H1 (cell line): ENCODE measurements at regions not wholly inside any gene's neighbourhood (a gene's known extent, or its start where the extent isn't known, plus 50 kb on each side); places are given as distances from the start of the nearest gene placed in this dataset.

Experiments
- CTCF ChIA-PET: fragments of 300-600 bp; sonication (Branson Sonifier 250); formaldehyde crosslinking; loops from one replicate; lab custom pipeline; 2021; ENCODE audit not compliant: partially characterized antibody; lab: Charles Lee
- POLR2A ChIA-PET: fragments of 300-600 bp; sonication (Branson Sonifier 250); formaldehyde crosslinking; loops from one replicate; lab custom pipeline; 2021; ENCODE audit warnings: inconsistent platforms; ENCODE audit not compliant: partially characterized antibody; lab: Charles Lee
- DNase-seq, 2 experiments: peaks; one replicate each; pipeline versions ENCODE4 v3.0.0 to v3.0.0-alpha.2; 2010 to 2022; ENCODE audit warnings: low spot score in 2 of 2, low read depth in 1 of 2, mixed read lengths in 1 of 2
- FAIRE-seq: peaks from 2 replicates; lab custom pipeline; 2011; peaks lifted over from hg19 to GRCh38; lab: Jason Lieb, UNC
- H2AFZ ChIP-seq: 2 replicates; pipeline ENCODE4 v1.8.1; 2012; ENCODE audit warnings: low read length, inconsistent platforms
- H2AK5ac ChIP-seq: 2 replicates; pipeline ENCODE4 v1.6.1; 2013; ENCODE audit warnings: low read depth, low read length
- H2BK120ac ChIP-seq: replicated peaks from 2 replicates; pipeline ENCODE3; 2013; ENCODE audit warnings: low read depth, low read length, inconsistent platforms
- H2BK12ac ChIP-seq: 2 replicates; pipeline ENCODE4 v1.6.1; 2013; ENCODE audit warnings: low read depth, low read length
- H2BK15ac ChIP-seq: 2 replicates; pipeline ENCODE4 v1.6.1; 2013; ENCODE audit warnings: low read length
- H2BK20ac ChIP-seq: 2 replicates; pipeline ENCODE4 v1.6.1; 2013; ENCODE audit warnings: low read length
- H2BK5ac ChIP-seq: 2 replicates; pipeline ENCODE4 v1.6.1; 2013; ENCODE audit warnings: low read depth, low read length
- H3K14ac ChIP-seq: 2 replicates; pipeline ENCODE4 v1.6.1; 2013; ENCODE audit warnings: inconsistent platforms; ENCODE audit not compliant: insufficient read length
- H3K18ac ChIP-seq: 2 replicates; pipeline ENCODE4 v1.6.1; 2013; ENCODE audit warnings: low read length; ENCODE audit errors: extremely low read depth
- H3K23ac ChIP-seq: 2 replicates; pipeline ENCODE4 v1.6.1; 2013; ENCODE audit warnings: inconsistent platforms; ENCODE audit not compliant: insufficient read length
- H3K23me2 ChIP-seq: 2 replicates; pipeline ENCODE4 v1.6.1; 2013; ENCODE audit warnings: low read depth, low read length
- H3K27ac ChIP-seq: 2 replicates; pipeline ENCODE4 v1.6.1; 2011; ENCODE audit warnings: low read depth, low read length, inconsistent platforms
- H3K27me3 ChIP-seq, 4 experiments: replicated peaks in 1 of 4; 1 replicate in 1 of 4; 2 replicates in 3 of 4; pipeline versions ENCODE4 v1.6.1 to v1.8.1; 2011 to 2013; ENCODE audit warnings: low read length in 3 of 4, mild to moderate bottlenecking in 3 of 4, inconsistent platforms in 2 of 4, mixed read lengths in 2 of 4, moderate library complexity in 1 of 4; ENCODE audit not compliant: control insufficient read depth in 3 of 4, insufficient read depth in 3 of 4; ENCODE audit errors: extremely low read depth in 1 of 4
- H3K36me3 ChIP-seq, 4 experiments: 2 replicates each; pipeline versions ENCODE4 v1.6.1 to v1.8.1; 2011 to 2013; ENCODE audit warnings: mild to moderate bottlenecking in 4 of 4, low read length in 3 of 4, moderate library complexity in 2 of 4, control low read depth in 1 of 4, inconsistent platforms in 1 of 4; ENCODE audit not compliant: insufficient read depth in 4 of 4, control insufficient read depth in 2 of 4
- H3K4ac ChIP-seq: replicated peaks from 2 replicates; pipeline ENCODE3; 2013; ENCODE audit warnings: low read length, low read depth, mixed read lengths, inconsistent platforms; ENCODE audit not compliant: insufficient read length
- H3K4me1 ChIP-seq, 4 experiments: replicated peaks in 1 of 4; 1 replicate in 1 of 4; 2 replicates in 3 of 4; pipeline versions ENCODE4 v1.6.1 to v1.8.1; 2011 to 2013; ENCODE audit warnings: low read length in 3 of 4, inconsistent platforms in 2 of 4, mixed read lengths in 1 of 4; ENCODE audit not compliant: insufficient read depth in 4 of 4, control insufficient read depth in 3 of 4
- H3K4me2 ChIP-seq, 2 experiments: 2 replicates each; pipeline versions ENCODE4 v1.6.1 to v1.8.1; 2011 to 2013; ENCODE audit warnings: low read depth in 2 of 2, low read length in 2 of 2, control low read depth in 1 of 2, inconsistent platforms in 1 of 2, mild to moderate bottlenecking in 1 of 2; ENCODE audit not compliant: insufficient read depth in 1 of 2
- H3K4me3 ChIP-seq, 4 experiments: fragments of 200-600, 300-600 bp in 1 of 4; sonication (generic), shearing (Covaris generic), sonication (Bioruptor Twin) in 1 of 4; 2 replicates each; pipeline versions ENCODE4 v1.5.1 to v1.8.1; 2011 to 2016; ENCODE audit warnings: low read length in 4 of 4, low read depth in 3 of 4, control low read depth in 2 of 4, inconsistent platforms in 2 of 4, mild to moderate bottlenecking in 2 of 4, mixed read lengths in 1 of 4, moderate library complexity in 1 of 4; ENCODE audit not compliant: insufficient read depth in 2 of 4; ENCODE audit errors: extremely low read depth in 1 of 4
- H3K56ac ChIP-seq: replicated peaks from 2 replicates; pipeline ENCODE3; 2013; ENCODE audit warnings: low read depth, mild to moderate bottlenecking, mixed read lengths, low read length, inconsistent platforms; ENCODE audit not compliant: insufficient read length
- H3K79me1 ChIP-seq: 2 replicates; pipeline ENCODE4 v1.6.1; 2013; ENCODE audit warnings: low read depth, low read length, control low read depth
- H3K79me2 ChIP-seq, 2 experiments: 2 replicates each; pipeline versions ENCODE4 v1.6.1 to v1.8.1; 2012 to 2013; ENCODE audit warnings: low read length in 2 of 2, mild to moderate bottlenecking in 2 of 2, inconsistent platforms in 1 of 2; ENCODE audit not compliant: insufficient read depth in 2 of 2, control insufficient read depth in 1 of 2
- H3K9ac ChIP-seq, 4 experiments: replicated peaks in 1 of 4; 1 replicate in 1 of 4; 2 replicates in 3 of 4; pipeline versions ENCODE4 v1.6.1 to v1.8.1; 2011 to 2013; ENCODE audit warnings: low read depth in 3 of 4, low read length in 3 of 4, control low read depth in 2 of 4, mild to moderate bottlenecking in 2 of 4, moderate library complexity in 2 of 4, inconsistent platforms in 1 of 4; ENCODE audit errors: extremely low read depth in 1 of 4
- H3K9me3 ChIP-seq, 2 experiments: 2 replicates each; pipeline versions ENCODE4 v1.6.1 to v1.8.1; 2012 to 2013; ENCODE audit warnings: mild to moderate bottlenecking in 2 of 2, moderate library complexity in 2 of 2, control low read depth in 1 of 2, inconsistent platforms in 1 of 2, low read depth in 1 of 2, low read length in 1 of 2, mixed read lengths in 1 of 2; ENCODE audit not compliant: insufficient read depth in 2 of 2
- H4K20me1 ChIP-seq, 2 experiments: replicated peaks in 1 of 2; 2 replicates each; pipeline versions ENCODE3 to v1.8.1; 2011 to 2013; ENCODE audit warnings: inconsistent platforms in 2 of 2, low read length in 2 of 2, mild to moderate bottlenecking in 1 of 2; ENCODE audit not compliant: insufficient read depth in 2 of 2, control insufficient read depth in 1 of 2
- H4K5ac ChIP-seq: 2 replicates; pipeline ENCODE4 v1.6.1; 2013; ENCODE audit warnings: low read length, low read depth, mixed read lengths, inconsistent platforms; ENCODE audit not compliant: insufficient read length
- H4K8ac ChIP-seq: 2 replicates; pipeline ENCODE4 v1.8.0; 2013; ENCODE audit warnings: mild to moderate bottlenecking, moderate library complexity, low read length, inconsistent platforms; ENCODE audit not compliant: insufficient read depth; ENCODE audit errors: extremely low read depth
- H4K91ac ChIP-seq: replicated peaks from 2 replicates; pipeline ENCODE3; 2013; ENCODE audit warnings: low read length, mixed read lengths, inconsistent platforms; ENCODE audit not compliant: insufficient read length
- BRCA1 ChIP-seq: IDR thresholded peaks from 2 replicates; pipeline ENCODE4 v1.6.1; 2012; ENCODE audit warnings: low read depth, low read length, improper control_type of control experiment
- CBX5 ChIP-seq: fragments of 300-800, 300-1000 bp; sonication (generic); IDR thresholded peaks from 2 replicates; pipeline ENCODE4 v1.7.1; 2016; ENCODE audit warnings: antibody characterized with exemption, low read length, low read depth
- CBX8 ChIP-seq: fragments of 300-800, 300-1000 bp; sonication (generic); IDR thresholded peaks from 2 replicates; pipeline ENCODE4 v1.7.1; 2016; ENCODE audit warnings: low read depth, low read length, borderline replicate concordance
- CEBPB ChIP-seq: IDR thresholded peaks from 2 replicates; pipeline ENCODE4 v1.6.1; 2012; ENCODE audit warnings: low read depth, low read length
- CHD2 ChIP-seq: IDR thresholded peaks from 2 replicates; pipeline ENCODE4 v1.6.1; 2012; ENCODE audit warnings: low read length, improper control_type of control experiment
- CREB1 ChIP-seq: IDR thresholded peaks from 2 replicates; pipeline ENCODE4 v1.6.1; 2012; ENCODE audit warnings: inconsistent platforms
- GTF2F1 ChIP-seq: IDR thresholded peaks from 2 replicates; pipeline ENCODE4 v1.6.1; 2012; ENCODE audit warnings: low read depth, low read length, improper control_type of control experiment, borderline replicate concordance
- KDM1A ChIP-seq: fragments of 200-600, 300-600 bp; sonication (generic); IDR thresholded peaks from 2 replicates; pipeline ENCODE4 v1.7.1; 2016; ENCODE audit warnings: mild to moderate bottlenecking, low read length, borderline replicate concordance
- MAFK ChIP-seq: IDR thresholded peaks from 2 replicates; pipeline ENCODE4 v1.6.1; 2012; ENCODE audit warnings: low read depth, mild to moderate bottlenecking, improper control_type of control experiment, low read length
- NRF1 ChIP-seq: IDR thresholded peaks from 2 replicates; pipeline ENCODE4 v1.6.1; 2011; ENCODE audit warnings: mild to moderate bottlenecking, low read depth, low read length, improper control_type of control experiment
- POLR2A ChIP-seq, 2 experiments: IDR thresholded peaks; 1 replicate in 1 of 2; 2 replicates in 1 of 2; pipeline ENCODE4 v1.6.1; 2011; ENCODE audit warnings: low read depth in 2 of 2, low read length in 2 of 2, mild to moderate bottlenecking in 2 of 2; ENCODE audit errors: control extremely low read depth in 1 of 2
- POLR2AphosphoS5 ChIP-seq: IDR thresholded peaks from 2 replicates; pipeline ENCODE4 v1.6.1; 2011; ENCODE audit warnings: low read depth, low read length
- RBBP5 ChIP-seq: IDR thresholded peaks from 2 replicates; pipeline ENCODE4 v1.7.1; 2012; ENCODE audit warnings: low read depth, mild to moderate bottlenecking, inconsistent platforms, low read length, moderate library complexity, borderline replicate concordance
- SIRT6 ChIP-seq: IDR thresholded peaks from one replicate; pipeline ENCODE4 v1.7.1; 2012; ENCODE audit warnings: low read length, inconsistent platforms
- WGBS, 2 experiments: shearing (Covaris generic) in 1 of 2; methylation state at CpG; one replicate each; pipeline versions ENCODE4 v1.1.6 to v1.1.7; 2013 to 2015; ENCODE audit warnings: low lambda C conversion rate in 2 of 2, mixed read lengths in 2 of 2, inconsistent platforms in 1 of 2, low coverage in 1 of 2, missing lambda C conversion rate in 1 of 2; ENCODE audit not compliant: insufficient replicate concordance in 2 of 2, insufficient coverage in 1 of 2, insufficient read length in 1 of 2; ENCODE audit errors: extremely low coverage in 1 of 2, missing lambda C conversion rate in 1 of 2; 5-methylcytosine and 5-hydroxymethylcytosine counted together
- TF ChIP-seq, protein P1 (sequence below): IDR thresholded peaks from 2 replicates; pipeline ENCODE4 v1.6.1; 2012; ENCODE audit warnings: low read length, inconsistent platforms

DNA sequence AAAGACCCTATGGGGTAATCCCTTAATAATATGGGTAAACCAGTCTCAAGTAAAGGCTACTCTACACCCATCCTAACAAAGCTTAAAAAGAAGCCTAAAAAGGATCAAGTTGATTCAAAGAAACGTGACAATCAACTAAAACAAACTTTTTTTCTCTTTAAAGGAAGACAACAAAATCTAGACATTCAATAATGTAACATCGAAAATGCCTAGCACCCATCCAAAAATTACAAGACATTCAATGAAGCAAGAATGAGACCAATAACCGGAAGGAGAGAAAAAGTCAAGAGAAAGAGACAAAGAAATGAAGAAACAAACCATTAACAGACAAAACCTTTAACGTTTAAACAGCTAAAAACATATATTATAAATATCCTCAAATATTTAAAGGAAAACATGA is 143.8 kb upstream of the VASH1 start:
- WGBS, 2 experiments, result 79% methylated on average over 4 of the region's 4 CpGs; no CpG with 5 or more reads in 1 of the 2 experiments
- Histone ChIP-seq H3K23me2 (no peaks in the 10 kb centered on the region), H3K4me2 (no peak overlapping the region), H3K23ac (no peak overlapping the region), H2BK15ac (no peak overlapping the region), H3K79me1 (no peaks in the 10 kb centered on the region), H4K91ac (no peak overlapping the region), H3K9ac (no peak overlapping the region), H4K5ac (no peak overlapping the region), H2BK5ac (no peak overlapping the region), H3K18ac (no peak overlapping the region), H2BK120ac (no peak overlapping the region), H2BK20ac (no peak overlapping the region), H3K79me2 (no peaks in the 10 kb centered on the region), H3K27ac (no peak overlapping the region), H2AK5ac (no peak overlapping the region), H3K9me3 (peaks cover 0 to 3% of the 10 kb centered on the region in 2 experiments; a peak in 2 of 4 replicates), H3K4me3 (no peak overlapping the region), H3K36me3 (no peaks in the 10 kb centered on the region), H3K4ac (no peak overlapping the region), H3K14ac (no peak overlapping the region), H4K20me1 (no peaks in the 10 kb centered on the region), H3K4me1 (peaks cover 4 to 11% (median 6%) of the 10 kb centered on the region in 4 experiments; a peak in 4 of 7 replicates), H2BK12ac (no peak overlapping the region), H4K8ac (no peak overlapping the region), H3K56ac (no peak overlapping the region), H2AFZ (no peak overlapping the region), H3K27me3 (no peaks in the 10 kb centered on the region)
- CTCF ChIA-PET, result interaction anchor here (1.7 kb wide), 1 partner anchor 28 kb away, joined by 6 read pairs; no protein-coding TSS in a partner anchor
- POLR2A ChIA-PET, result interaction anchor here (0.8 kb wide), 1 partner anchor 27 kb away, joined by 3 read pairs; no protein-coding TSS in a partner anchor
- FAIRE-seq, result no peak
- no peak for DNase-seq
- TF ChIP-seq MAFK (no peak), KDM1A (no peak), CEBPB (no peak), CBX8 (no peak), NRF1 (no peak), BRCA1 (no peak), RBBP5 (no peak), CHD2 (no peak), POLR2A (IDR thresholded peaks at IDR 0.05; ENCODE audit: control extremely low read depth in 1 of 2, low read depth in 2 of 2, low read length in 2 of 2) (no peak), CREB1 (no peak), POLR2AphosphoS5 (no peak), GTF2F1 (no peak), SIRT6 (no peak), CBX5 (no peak)
- TF ChIP-seq, protein P1, sequence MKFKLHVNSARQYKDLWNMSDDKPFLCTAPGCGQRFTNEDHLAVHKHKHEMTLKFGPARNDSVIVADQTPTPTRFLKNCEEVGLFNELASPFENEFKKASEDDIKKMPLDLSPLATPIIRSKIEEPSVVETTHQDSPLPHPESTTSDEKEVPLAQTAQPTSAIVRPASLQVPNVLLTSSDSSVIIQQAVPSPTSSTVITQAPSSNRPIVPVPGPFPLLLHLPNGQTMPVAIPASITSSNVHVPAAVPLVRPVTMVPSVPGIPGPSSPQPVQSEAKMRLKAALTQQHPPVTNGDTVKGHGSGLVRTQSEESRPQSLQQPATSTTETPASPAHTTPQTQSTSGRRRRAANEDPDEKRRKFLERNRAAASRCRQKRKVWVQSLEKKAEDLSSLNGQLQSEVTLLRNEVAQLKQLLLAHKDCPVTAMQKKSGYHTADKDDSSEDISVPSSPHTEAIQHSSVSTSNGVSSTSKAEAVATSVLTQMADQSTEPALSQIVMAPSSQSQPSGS, result no peak
